ENCODE measurements at regions not wholly inside any gene's neighbourhood (a gene's known extent, or its start where the extent isn't known, plus 50 kb on each side); places are given as distances from the start of the nearest gene placed in this dataset.

- TF ChIP-seq CTCF (IDR thresholded peaks at IDR 0.05; ENCODE audit: low read depth, low read length, missing control alignments) = no peak
- no peak overlapping the region for H3K4me3 ChIP-seq (replicated peaks; ENCODE audit: low read depth, low read length)
- DNase-seq (ENCODE audit: extremely low read depth, low read depth) = no peak
These were observed 317.2 kb upstream of the C1orf87 start for GRCh38 chr1:60390593-60391282.

GRCh38 chr1:60388092-60388987 is 314.8 kb upstream of the C1orf87 start:
- H3K4me3 ChIP-seq (replicated peaks; ENCODE audit: low read depth, low read length) = no peak overlapping the region
- DNase-seq (ENCODE audit: extremely low read depth, low read depth) = no peak
- no peak for TF ChIP-seq CTCF (IDR thresholded peaks at IDR 0.05; ENCODE audit: low read depth, low read length, missing control alignments)

GRCh38 chr1:60387175-60387574 is 313.6 kb upstream of the C1orf87 start:
- H3K4me3 ChIP-seq (replicated peaks; ENCODE audit: low read depth, low read length) = no peak overlapping the region
- DNase-seq (ENCODE audit: extremely low read depth, low read depth) = no peak
- no peak for TF ChIP-seq CTCF (IDR thresholded peaks at IDR 0.05; ENCODE audit: low read depth, low read length, missing control alignments)

- H3K4me3 ChIP-seq (replicated peaks; ENCODE audit: low read depth, low read length) = no peak overlapping the region
- DNase-seq (ENCODE audit: extremely low read depth, low read depth) = no peak
- TF ChIP-seq CTCF (IDR thresholded peaks at IDR 0.05; ENCODE audit: low read depth, low read length, missing control alignments) = no peak
These were observed 312.7 kb upstream of the C1orf87 start for GRCh38 chr1:60386249-60386648.

- TF ChIP-seq CTCF (IDR thresholded peaks at IDR 0.05; ENCODE audit: low read depth, low read length, missing control alignments) = no peak
These were observed 302.6 kb upstream of the C1orf87 start for GRCh38 chr1:60376196-60376595.

GRCh38 chr1:60374537-60374936 is 301.0 kb upstream of the C1orf87 start:
- no peak for DNase-seq (ENCODE audit: extremely low read depth, low read depth)
- TF ChIP-seq CTCF (IDR thresholded peaks at IDR 0.05; ENCODE audit: low read depth, low read length, missing control alignments) = no peak
- no peak overlapping the region for H3K4me3 ChIP-seq (replicated peaks; ENCODE audit: low read depth, low read length)

More at GRCh38 chr1:60376196-60376595, 302.6 kb upstream of the C1orf87 start:
- H3K4me3 ChIP-seq (replicated peaks; ENCODE audit: low read depth, low read length) = no peak overlapping the region
- DNase-seq (ENCODE audit: extremely low read depth, low read depth) = no peak

Measured in HFF-Myc (cell line).